B cell (primary cell): ENCODE measurements at regions not wholly inside any gene's neighbourhood (a gene's known extent, or its start where the extent isn't known, plus 50 kb on each side); places are given as distances from the start of the nearest gene placed in this dataset.

Experiments
- ATAC-seq: fragments of 200-7000 bp; cut with Tn5 transposase; one replicate; pipeline ENCODE4 v1.10.0; 2021; ENCODE audit warnings: low read depth, mild to moderate bottlenecking, moderate number of reproducible peaks, moderate library complexity
- CTCF ChIA-PET: fragments of 350-600 bp; sonication (Branson Sonifier 250); formaldehyde crosslinking; loops from one replicate; lab custom pipeline; 2021; ENCODE audit warnings: antibody characterized with exemption, inconsistent platforms; lab: Charles Lee
- POLR2A ChIA-PET: fragments of 350-600 bp; sonication (Branson Sonifier 250); formaldehyde crosslinking; loops from one replicate; lab custom pipeline; 2021; ENCODE audit warnings: antibody characterized with exemption; lab: Charles Lee
- DNase-seq: peaks from one replicate; pipeline ENCODE4 v3.0.0; 2013
- H2AFZ ChIP-seq: 2 replicates; pipeline ENCODE4 v1.6.1; 2012; ENCODE audit warnings: mild to moderate bottlenecking, low read depth, low read length; ENCODE audit not compliant: insufficient read depth, poor library complexity, severe bottlenecking
- H3K27ac ChIP-seq, 2 donors: 1 replicate in 1 of 2; 2 replicates in 1 of 2; pipeline ENCODE4 v1.5.1; 2012 to 2013; ENCODE audit warnings: low read length in 2 of 2, mild to moderate bottlenecking in 2 of 2, moderate library complexity in 1 of 2
- H3K27me3 ChIP-seq, 4 experiments: fragments of 200-600 bp in 1 of 4; sonication (generic) in 1 of 4; replicated peaks in 1 of 4; 1 replicate in 2 of 4; 2 replicates in 2 of 4; pipeline versions ENCODE4 v1.6.1 to v1.7.0; 2013 to 2016; ENCODE audit warnings: low read length in 3 of 4, mild to moderate bottlenecking in 2 of 4, mixed read lengths in 1 of 4, moderate library complexity in 1 of 4; ENCODE audit not compliant: insufficient read depth in 4 of 4, control insufficient read depth in 3 of 4; ENCODE audit errors: control extremely low read depth in 1 of 4
- H3K36me3 ChIP-seq, 2 experiments: replicated peaks in 1 of 2; 1 replicate in 1 of 2; 2 replicates in 1 of 2; pipeline versions ENCODE4 v1.6.1 to v1.7.1; 2013; ENCODE audit warnings: low read length in 1 of 2; ENCODE audit not compliant: insufficient read depth in 2 of 2, control insufficient read depth in 1 of 2; ENCODE audit errors: control extremely low read depth in 1 of 2, extremely low read depth in 1 of 2
- H3K4me1 ChIP-seq, 2 donors: fragments of 200-600 bp in 1 of 2; sonication (generic) in 1 of 2; 1 replicate in 1 of 2; 2 replicates in 1 of 2; pipeline versions ENCODE4 v1.5.1 to v1.6.1; 2013 to 2017; ENCODE audit warnings: low read length in 2 of 2; ENCODE audit not compliant: control insufficient read depth in 2 of 2, insufficient read depth in 2 of 2
- H3K4me2 ChIP-seq: replicated peaks from 2 replicates; pipeline ENCODE3; 2012; ENCODE audit warnings: mild to moderate bottlenecking, low read depth, low read length; ENCODE audit not compliant: poor library complexity, severe bottlenecking
- H3K4me3 ChIP-seq, 5 experiments: fragments of 200-600 bp in 1 of 5; sonication (generic) in 1 of 5; 1 replicate in 3 of 5; 2 replicates in 2 of 5; pipeline versions ENCODE4 v1.5.1 to v1.7.0; 2011 to 2016; ENCODE audit warnings: low read length in 4 of 5, mild to moderate bottlenecking in 4 of 5, low read depth in 2 of 5, control low read depth in 1 of 5, moderate library complexity in 1 of 5; ENCODE audit not compliant: insufficient read depth in 1 of 5; ENCODE audit errors: control extremely low read depth in 1 of 5, extremely low read depth in 1 of 5
- H3K79me2 ChIP-seq: fragments of 200-600 bp; sonication (generic); one replicate; pipeline ENCODE4 v1.6.0; 2016; ENCODE audit warnings: low read length; ENCODE audit not compliant: control insufficient read depth, insufficient read depth
- H3K9ac ChIP-seq: fragments of 200-600 bp; sonication (generic); 2 replicates; pipeline ENCODE4 v1.6.1; 2017; ENCODE audit warnings: mild to moderate bottlenecking, low read length, moderate library complexity
- H3K9me3 ChIP-seq, 3 donors: one replicate each; pipeline versions ENCODE4 v1.6.1 to v1.7.1; 2013; ENCODE audit warnings: low read length in 2 of 3; ENCODE audit not compliant: control insufficient read depth in 2 of 3, insufficient read depth in 1 of 3; ENCODE audit errors: control extremely low read depth in 1 of 3
- H4K20me1 ChIP-seq: 2 replicates; pipeline ENCODE4 v1.6.0; 2012; ENCODE audit warnings: mild to moderate bottlenecking, low read length; ENCODE audit not compliant: insufficient read depth, control insufficient read depth, poor library complexity, severe bottlenecking
- H3K27ac Mint-ChIP-seq: one replicate; pipeline ENCODE4 v1.8.0; 2021; ENCODE audit warnings: mixed read lengths
- H3K27me3 Mint-ChIP-seq: one replicate; pipeline ENCODE4 v1.8.0; 2021; ENCODE audit warnings: mixed read lengths
- H3K4me1 Mint-ChIP-seq: one replicate; pipeline ENCODE4 v1.8.0; 2021; ENCODE audit warnings: mixed read lengths
- H3K4me3 Mint-ChIP-seq: one replicate; pipeline ENCODE4 v1.8.0; 2021; ENCODE audit warnings: mixed read lengths
- H3K9me3 Mint-ChIP-seq: one replicate; pipeline ENCODE4 v1.8.0; 2022; ENCODE audit warnings: mixed read lengths; ENCODE audit not compliant: insufficient read depth
- EZH2 ChIP-seq: IDR thresholded peaks from 2 replicates; pipeline ENCODE4 v1.6.1; 2012; ENCODE audit warnings: borderline replicate concordance, low read depth, mild to moderate bottlenecking, moderate library complexity, low read length; ENCODE audit not compliant: insufficient read depth, poor library complexity, severe bottlenecking
- WGBS: methylation state at CpG from one replicate; pipeline ENCODE4 v1.1.5; 2013; ENCODE audit warnings: missing lambda C conversion rate; ENCODE audit not compliant: insufficient coverage; 5-methylcytosine and 5-hydroxymethylcytosine counted together
- intact Hi-C: fragments of 100-400 bp; cut with micrococcal nuclease; formaldehyde crosslinking; loops from one replicate; pipeline ENCODE4 v1.10.0; 2022
- TF ChIP-seq, protein P1 (sequence below): fragments of 200-600 bp; IDR thresholded peaks from one replicate; pipeline ENCODE4 v1.8.0; 2022; ENCODE audit warnings: antibody characterized with exemption, mild to moderate bottlenecking

DNA sequence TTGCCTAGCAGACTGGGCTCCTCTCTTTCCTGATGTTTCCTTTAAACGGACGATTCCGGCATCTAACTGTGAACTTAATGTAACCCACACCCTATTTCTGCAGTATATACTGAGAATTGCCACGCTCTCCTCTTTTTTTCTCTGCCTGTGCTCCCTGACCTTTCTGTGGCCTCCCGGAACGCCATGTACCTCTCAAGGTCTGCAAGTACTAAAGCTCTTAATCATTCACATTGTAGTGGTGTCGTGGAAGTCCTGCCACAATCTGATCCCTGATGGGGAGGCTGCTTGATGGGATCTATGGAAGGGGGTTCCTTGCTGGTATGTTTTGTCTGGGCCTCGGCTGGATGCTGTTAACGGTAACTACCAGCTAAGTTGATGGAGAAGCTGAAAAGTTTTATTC lies 302.9 kb upstream of the EPHA5 start:
- H4K20me1 ChIP-seq, result no peaks in the 10 kb centered on the region
- Mint-ChIP-seq H3K27ac (no peak overlapping the region), H3K4me3 (no peak overlapping the region), H3K9me3 (peaks cover 5% of the 10 kb centered on the region), H3K27me3 (no peaks in the 10 kb centered on the region), H3K4me1 (no peaks in the 10 kb centered on the region)
- H3K9me3 ChIP-seq, result no peaks in the 10 kb centered on the region
- ChIA-PET POLR2A (no interaction called here), CTCF (no interaction called here)
- no peak overlapping the region for H3K27ac ChIP-seq
- H3K4me1 ChIP-seq, result no peaks in the 10 kb centered on the region
- intact Hi-C loops, result no loop called here
- 78% methylated on average over 4 of the region's 9 CpGs for WGBS
- H3K27me3 ChIP-seq, result no peaks in the 10 kb centered on the region
- H2AFZ ChIP-seq, result no peak overlapping the region
- TF ChIP-seq EZH2, result no peak
- TF ChIP-seq, protein P1, sequence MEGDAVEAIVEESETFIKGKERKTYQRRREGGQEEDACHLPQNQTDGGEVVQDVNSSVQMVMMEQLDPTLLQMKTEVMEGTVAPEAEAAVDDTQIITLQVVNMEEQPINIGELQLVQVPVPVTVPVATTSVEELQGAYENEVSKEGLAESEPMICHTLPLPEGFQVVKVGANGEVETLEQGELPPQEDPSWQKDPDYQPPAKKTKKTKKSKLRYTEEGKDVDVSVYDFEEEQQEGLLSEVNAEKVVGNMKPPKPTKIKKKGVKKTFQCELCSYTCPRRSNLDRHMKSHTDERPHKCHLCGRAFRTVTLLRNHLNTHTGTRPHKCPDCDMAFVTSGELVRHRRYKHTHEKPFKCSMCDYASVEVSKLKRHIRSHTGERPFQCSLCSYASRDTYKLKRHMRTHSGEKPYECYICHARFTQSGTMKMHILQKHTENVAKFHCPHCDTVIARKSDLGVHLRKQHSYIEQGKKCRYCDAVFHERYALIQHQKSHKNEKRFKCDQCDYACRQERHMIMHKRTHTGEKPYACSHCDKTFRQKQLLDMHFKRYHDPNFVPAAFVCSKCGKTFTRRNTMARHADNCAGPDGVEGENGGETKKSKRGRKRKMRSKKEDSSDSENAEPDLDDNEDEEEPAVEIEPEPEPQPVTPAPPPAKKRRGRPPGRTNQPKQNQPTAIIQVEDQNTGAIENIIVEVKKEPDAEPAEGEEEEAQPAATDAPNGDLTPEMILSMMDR, result no peak
- H3K36me3 ChIP-seq, result no peaks in the 10 kb centered on the region
- H3K9ac ChIP-seq, result no peak overlapping the region
- no peak overlapping the region for H3K4me3 ChIP-seq
- H3K79me2 ChIP-seq, result no peaks in the 10 kb centered on the region
- H3K4me2 ChIP-seq, result no peak overlapping the region
- no peak for ATAC-seq
- no peak for DNase-seq

DNA sequence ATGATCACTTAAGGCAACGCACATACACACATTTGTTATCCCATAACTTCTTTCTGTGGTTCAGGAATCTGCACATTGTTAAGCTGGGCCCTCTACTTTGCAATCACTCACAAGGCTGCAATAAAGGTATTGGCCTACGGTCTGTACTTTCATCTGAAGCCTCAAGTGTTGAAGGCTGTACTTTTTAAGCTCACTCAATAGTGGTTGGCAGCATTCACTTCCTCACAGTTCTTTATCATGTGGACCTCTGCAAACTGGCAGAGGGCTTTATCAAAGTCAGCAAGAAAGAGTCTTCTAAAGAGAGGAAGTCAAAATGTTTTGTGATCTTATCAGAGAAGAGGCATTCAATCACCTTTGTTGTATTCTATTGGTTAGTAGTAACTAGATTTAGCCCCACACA lies 301.4 kb upstream of the EPHA5 start:
- CTCF ChIA-PET, result no interaction called here
- intact Hi-C loops, result no loop called here
- ATAC-seq (no peak), DNase-seq (no peak)
- Histone ChIP-seq H3K27ac (no peak overlapping the region), H3K9me3 (no peaks in the 10 kb centered on the region), H3K79me2 (no peaks in the 10 kb centered on the region), H3K4me2 (no peak overlapping the region), H2AFZ (no peak overlapping the region), H3K36me3 (no peaks in the 10 kb centered on the region), H3K9ac (no peak overlapping the region), H4K20me1 (no peaks in the 10 kb centered on the region), H3K4me3 (no peak overlapping the region), H3K4me1 (no peaks in the 10 kb centered on the region), H3K27me3 (no peaks in the 10 kb centered on the region)
- H3K4me1 Mint-ChIP-seq, result no peaks in the 10 kb centered on the region
- 60% methylated on average over 2 of the region's 2 CpGs for WGBS
- peaks cover 5% of the 10 kb centered on the region for H3K9me3 Mint-ChIP-seq
- H3K27ac Mint-ChIP-seq, result no peak overlapping the region
- H3K27me3 Mint-ChIP-seq, result no peaks in the 10 kb centered on the region
- POLR2A ChIA-PET, result no interaction called here
- H3K4me3 Mint-ChIP-seq, result no peak overlapping the region
- TF ChIP-seq, protein P1, result no peak
- no peak for TF ChIP-seq EZH2
